22Rv1 (cell line): ENCODE measurements at regions not wholly inside any gene's neighbourhood (a gene's known extent, or its start where the extent isn't known, plus 50 kb on each side); places are given as distances from the start of the nearest gene placed in this dataset.

ENCODE experiments used
- H3K27ac ChIP-seq: fragments of 450-650 bp; 2 replicates; pipeline ENCODE4 v1.5.1; 2017
- CTCF ChIP-seq: fragments of 450-650 bp; IDR thresholded peaks from 2 replicates; pipeline ENCODE4 v1.5.1; 2017; ENCODE audit warnings: mild to moderate bottlenecking
- ZFX ChIP-seq: fragments of 450-650 bp; IDR thresholded peaks from 2 replicates; pipeline ENCODE4 v1.6.1; 2017; ENCODE audit warnings: antibody characterized with exemption, borderline replicate concordance

GRCh38 chr11:29314211-29314610 lies 702.6 kb downstream of the KCNA4 start:
- no peak overlapping the region for H3K27ac ChIP-seq
- TF ChIP-seq ZFX (no peak), CTCF (no peak)

- no peak overlapping the region for H3K27ac ChIP-seq
- TF ChIP-seq CTCF (no peak), ZFX (no peak)
These were observed 704.0 kb downstream of the KCNA4 start for GRCh38 chr11:29312812-29313211.

GRCh38 chr11:29310725-29311342 lies 706.0 kb downstream of the KCNA4 start:
- H3K27ac ChIP-seq: no peak overlapping the region
- TF ChIP-seq CTCF (no peak), ZFX (no peak)

- no peak overlapping the region for H3K27ac ChIP-seq
- no peak for TF ChIP-seq ZFX
- TF ChIP-seq CTCF: no peak
These were observed 706.8 kb downstream of the KCNA4 start for GRCh38 chr11:29309992-29310391.

- H3K27ac ChIP-seq: no peak overlapping the region
These were observed 710.3 kb downstream of the KCNA4 start for GRCh38 chr11:29306527-29306926.

GRCh38 chr11:29305456-29306232 lies 711.2 kb downstream of the KCNA4 start:
- TF ChIP-seq ZFX: no peak
- no peak for TF ChIP-seq CTCF
- H3K27ac ChIP-seq: no peak overlapping the region

More at GRCh38 chr11:29306527-29306926, 710.3 kb downstream of the KCNA4 start:
- TF ChIP-seq ZFX: no peak
- no peak for TF ChIP-seq CTCF

GRCh38 chr11:29300420-29300819 lies 716.4 kb downstream of the KCNA4 start:
- TF ChIP-seq CTCF (no peak), ZFX (no peak)
- H3K27ac ChIP-seq: no peak overlapping the region
